ENCODE measurements at regions not wholly inside any gene's neighbourhood (a gene's known extent, or its start where the extent isn't known, plus 50 kb on each side); places are given as distances from the start of the nearest gene placed in this dataset.
A peak's percentile ranks its signal among the peaks of the same experiment; 100 is the strongest.
"Not testable (repeated sequence)": the region's sequence is repeated elsewhere in the genome, so short reads cannot be mapped to it uniquely, and the experiment has no call there.

- DNase-seq: not testable (repeated sequence)
These were observed 104.3 kb downstream of the MTPN start for GRCh38 chr7:135872861-135873260.

- peak; percentile 34 for DNase-seq
These were observed 114.2 kb upstream of the FAM180A start for GRCh38 chr7:135862586-135863340.

GRCh38 chr7:135859538-135859937, 110.9 kb upstream of the FAM180A start:
- no peak for DNase-seq

- no peak for DNase-seq
These were observed 110.2 kb upstream of the FAM180A start for GRCh38 chr7:135858851-135859250.

- no peak for DNase-seq
These were observed 109.8 kb upstream of the FAM180A start for GRCh38 chr7:135858379-135858778.

- DNase-seq: no peak
These were observed 109.1 kb upstream of the FAM180A start for GRCh38 chr7:135857519-135858274.

- DNase-seq: no peak
These were observed 107.9 kb upstream of the FAM180A start for GRCh38 chr7:135856356-135857144.

GRCh38 chr7:135855846-135856245, 107.2 kb upstream of the FAM180A start:
- peak; percentile 78 for DNase-seq

- DNase-seq: no peak
These were observed 104.9 kb upstream of the FAM180A start for GRCh38 chr7:135853499-135853898.

GRCh38 chr7:135853008-135853407, 104.4 kb upstream of the FAM180A start:
- DNase-seq: no peak

GRCh38 chr7:135847242-135847641, 98.6 kb upstream of the FAM180A start:
- DNase-seq: no peak

- DNase-seq: no peak
These were observed 97.7 kb upstream of the FAM180A start for GRCh38 chr7:135846339-135846738.

GRCh38 chr7:135845415-135846075, 96.9 kb upstream of the FAM180A start:
- no peak for DNase-seq

GRCh38 chr7:135844903-135845302, 96.3 kb upstream of the FAM180A start:
- no peak for DNase-seq

GRCh38 chr7:135843214-135843613, 94.6 kb upstream of the FAM180A start:
- no peak for DNase-seq

- no peak for DNase-seq
These were observed 94.0 kb upstream of the FAM180A start for GRCh38 chr7:135842446-135843179.

GRCh38 chr7:135840591-135840990, 92.0 kb upstream of the FAM180A start:
- peak; percentile 16 for DNase-seq

GRCh38 chr7:135837675-135838074, 89.1 kb upstream of the FAM180A start:
- DNase-seq: no peak

- DNase-seq: peak; percentile 59
These were observed 85.7 kb upstream of the FAM180A start for GRCh38 chr7:135834266-135834665.

GRCh38 chr7:135833642-135834041, 85.0 kb upstream of the FAM180A start:
- DNase-seq: peak; percentile 73

- no peak for DNase-seq
These were observed 83.0 kb upstream of the FAM180A start for GRCh38 chr7:135831455-135832195.

Data from NCI-H69 (cell line).